Memory B cell (primary cell): ENCODE measurements at regions not wholly inside any gene's neighbourhood (a gene's known extent, or its start where the extent isn't known, plus 50 kb on each side); places are given as distances from the start of the nearest gene placed in this dataset.

Experiments used
- ATAC-seq: fragments of 150-1000 bp; cut with Tn5 transposase; 2 replicates; pipeline ENCODE4 v1.10.0; 2021; ENCODE audit warnings: low read depth, mild to moderate bottlenecking, moderate library complexity
- DNase-seq, 2 donors: peaks; one replicate each; pipeline ENCODE4 v3.0.0; 2022; ENCODE audit warnings: low spot score in 2 of 2
- H3K27ac Mint-ChIP-seq: one replicate; pipeline ENCODE4 v1.8.0; 2022; ENCODE audit warnings: mild to moderate bottlenecking, moderate library complexity, mixed read lengths
- H3K27me3 Mint-ChIP-seq: one replicate; pipeline ENCODE4 v1.8.0; 2022; ENCODE audit warnings: mixed read lengths
- H3K36me3 Mint-ChIP-seq: one replicate; pipeline ENCODE4 v1.8.0; 2022; ENCODE audit warnings: mild to moderate bottlenecking, mixed read lengths
- H3K4me1 Mint-ChIP-seq: one replicate; pipeline ENCODE4 v1.8.0; 2022; ENCODE audit warnings: mixed read lengths
- H3K4me3 Mint-ChIP-seq: one replicate; pipeline ENCODE4 v1.8.0; 2022; ENCODE audit warnings: mild to moderate bottlenecking, moderate library complexity, mixed read lengths
- H3K9me3 Mint-ChIP-seq: one replicate; pipeline ENCODE4 v1.8.0; 2022; ENCODE audit warnings: mixed read lengths

DNA sequence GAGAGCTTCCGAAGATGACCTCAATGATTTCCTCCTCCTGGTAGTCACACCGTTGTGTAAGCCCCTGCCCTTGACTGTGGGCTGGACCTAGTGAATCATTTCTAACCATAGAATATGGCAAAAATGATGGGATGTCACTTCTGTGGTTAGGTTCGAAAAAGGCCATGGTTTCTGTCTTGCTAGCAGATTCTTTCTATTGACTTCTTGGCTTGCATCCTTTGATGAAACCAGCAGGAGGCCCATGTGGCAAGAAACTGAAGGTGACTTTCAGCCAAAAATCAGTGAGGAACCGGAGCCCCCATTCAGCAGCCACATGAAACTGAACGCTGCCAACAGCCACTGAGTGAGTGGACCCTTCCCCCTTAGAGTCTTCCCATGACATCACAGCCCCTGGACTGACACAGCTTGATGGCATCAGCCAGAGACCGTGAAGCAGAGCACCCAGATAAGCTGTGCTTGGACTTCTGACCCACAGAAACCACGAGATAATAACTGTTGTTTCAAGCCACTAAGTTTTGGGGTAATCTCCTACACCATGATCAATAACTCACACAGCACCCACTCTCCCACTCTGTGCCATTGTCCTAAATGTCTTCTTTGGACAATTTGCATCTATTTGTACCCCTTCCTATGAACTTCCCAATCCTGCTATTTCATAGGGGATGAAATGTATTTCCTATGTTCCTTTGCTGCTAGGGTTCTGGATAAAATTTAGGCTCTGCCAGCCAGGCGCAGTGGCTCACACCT, 148.0 kb upstream of the STX18 start:
- Mint-ChIP-seq H3K4me1 (no peaks in the 10 kb centered on the region), H3K27me3 (no peaks in the 10 kb centered on the region), H3K27ac (no peak overlapping the region), H3K36me3 (peaks cover 26% of the 10 kb centered on the region), H3K9me3 (no peaks in the 10 kb centered on the region), H3K4me3 (no peak overlapping the region)
- DNase-seq: no peak
- ATAC-seq: no peak

DNA sequence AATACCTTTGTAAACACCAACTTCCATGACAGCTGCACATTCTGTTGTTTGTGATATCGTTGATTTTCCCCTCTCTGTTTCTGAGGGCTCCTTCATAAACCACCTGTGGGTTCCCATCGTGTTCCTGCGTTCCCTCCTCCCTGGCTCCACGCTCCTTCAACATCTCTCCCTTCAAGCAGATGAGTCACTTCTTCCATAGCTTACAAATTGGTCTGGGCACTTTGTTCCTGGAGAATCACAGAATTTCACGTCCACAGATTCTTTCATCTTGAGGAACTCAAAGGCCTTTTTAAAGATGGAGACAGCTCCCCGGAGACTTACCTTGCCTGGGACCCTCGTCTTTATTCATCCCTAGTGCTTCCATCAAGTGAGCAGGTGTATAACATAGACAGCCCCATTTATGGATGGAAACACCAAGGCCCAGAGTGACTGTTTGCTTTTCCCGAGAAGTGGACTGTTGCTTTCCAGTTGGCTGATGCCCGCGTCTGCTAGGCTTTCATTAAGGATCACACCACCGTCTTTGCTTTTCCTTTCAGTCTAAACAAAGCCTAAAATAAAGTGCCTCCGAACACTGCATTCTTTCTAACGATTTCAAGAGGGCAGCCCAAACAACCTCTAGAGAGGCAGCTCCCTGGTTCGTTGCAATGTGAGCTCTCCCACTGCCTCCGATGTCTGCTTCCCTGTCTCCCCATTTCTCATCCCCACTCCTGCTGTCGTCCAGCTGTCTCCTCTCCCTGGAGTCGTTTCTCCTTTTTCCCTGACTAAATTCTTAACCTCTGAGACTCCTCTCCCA, 146.3 kb upstream of the STX18 start:
- H3K9me3 Mint-ChIP-seq: no peaks in the 10 kb centered on the region
- peaks cover 26% of the 10 kb centered on the region for H3K36me3 Mint-ChIP-seq
- DNase-seq: no peak
- no peak overlapping the region for H3K4me3 Mint-ChIP-seq
- H3K27ac Mint-ChIP-seq: no peak overlapping the region
- no peaks in the 10 kb centered on the region for H3K4me1 Mint-ChIP-seq
- no peaks in the 10 kb centered on the region for H3K27me3 Mint-ChIP-seq
- no peak for ATAC-seq

DNA sequence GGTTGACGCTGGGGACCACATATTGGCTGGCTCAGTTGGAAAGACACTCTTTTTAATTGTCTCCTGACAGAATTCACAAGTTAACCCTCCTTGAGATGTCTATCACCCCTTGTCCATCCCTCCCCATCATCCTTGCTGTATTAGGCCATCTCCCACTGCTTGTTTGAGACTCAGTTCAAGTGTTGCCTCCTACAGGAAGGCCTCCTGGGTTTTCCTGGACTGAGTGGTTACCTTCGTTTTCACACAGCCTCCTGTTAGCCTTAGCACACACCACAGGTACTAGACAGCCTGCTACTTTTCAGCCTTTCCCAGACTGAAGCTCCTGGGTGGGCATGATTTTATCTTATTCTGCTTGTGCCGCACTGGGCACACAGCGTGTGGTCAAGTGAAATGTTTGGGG, 145.3 kb upstream of the STX18 start:
- DNase-seq: no peak
- Mint-ChIP-seq H3K36me3 (peaks cover 25% of the 10 kb centered on the region), H3K4me1 (no peaks in the 10 kb centered on the region), H3K4me3 (no peak overlapping the region), H3K27me3 (no peaks in the 10 kb centered on the region), H3K27ac (no peak overlapping the region), H3K9me3 (no peaks in the 10 kb centered on the region)
- ATAC-seq: no peak

GRCh38 chr4:4685810-4686795, 144.3 kb upstream of the STX18 start:
- Mint-ChIP-seq H3K9me3 (no peaks in the 10 kb centered on the region), H3K36me3 (peaks cover 24% of the 10 kb centered on the region), H3K4me3 (no peak overlapping the region), H3K4me1 (no peaks in the 10 kb centered on the region), H3K27me3 (no peaks in the 10 kb centered on the region), H3K27ac (no peak overlapping the region)
- ATAC-seq: no peak
- DNase-seq: no peak

DNA sequence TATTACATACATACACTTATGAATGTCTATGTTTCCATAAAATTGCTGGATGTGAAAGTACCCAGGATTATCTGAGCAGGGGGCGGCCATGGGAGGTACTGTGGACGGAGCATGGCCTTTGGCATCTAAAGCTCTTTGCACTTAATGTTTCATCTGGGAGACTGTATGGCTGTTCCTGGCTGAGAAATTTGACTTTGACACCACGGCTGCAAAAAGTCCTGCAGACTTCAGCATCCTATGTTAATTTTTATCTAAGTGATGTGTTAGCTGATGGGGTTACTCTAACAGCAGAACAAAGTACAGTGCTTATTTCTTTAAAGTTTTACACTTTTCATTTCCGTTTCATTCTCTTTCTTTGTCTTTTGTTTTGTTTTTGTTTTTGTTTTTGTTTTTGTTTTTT, 139.8 kb upstream of the STX18 start:
- DNase-seq: no peak
- Mint-ChIP-seq H3K27ac (no peak overlapping the region), H3K27me3 (no peaks in the 10 kb centered on the region), H3K36me3 (peaks cover 10% of the 10 kb centered on the region), H3K9me3 (no peaks in the 10 kb centered on the region), H3K4me1 (no peaks in the 10 kb centered on the region), H3K4me3 (no peak overlapping the region)
- no peak for ATAC-seq

- Mint-ChIP-seq H3K9me3 (no peaks in the 10 kb centered on the region), H3K4me1 (no peaks in the 10 kb centered on the region), H3K36me3 (peaks cover 11% of the 10 kb centered on the region), H3K27me3 (no peaks in the 10 kb centered on the region), H3K4me3 (no peak overlapping the region), H3K27ac (no peak overlapping the region)
- ATAC-seq: no peak
- DNase-seq: no peak
These were observed 138.9 kb upstream of the STX18 start for GRCh38 chr4:4680758-4681157.

GRCh38 chr4:4680243-4680642, 138.4 kb upstream of the STX18 start:
- Mint-ChIP-seq H3K9me3 (peaks cover 1% of the 10 kb centered on the region), H3K4me1 (peaks cover under 1% of the 10 kb centered on the region)

GRCh38 chr4:4677556-4678522, 136.0 kb upstream of the STX18 start:
- ATAC-seq: no peak
- peaks cover 25% of the 10 kb centered on the region for H3K36me3 Mint-ChIP-seq
- no peak for DNase-seq
- no peaks in the 10 kb centered on the region for H3K27me3 Mint-ChIP-seq
- H3K27ac Mint-ChIP-seq: no peak overlapping the region
- H3K4me3 Mint-ChIP-seq: no peak overlapping the region
- peaks cover 1% of the 10 kb centered on the region for H3K9me3 Mint-ChIP-seq
- H3K4me1 Mint-ChIP-seq: peaks cover 2% of the 10 kb centered on the region

More at GRCh38 chr4:4680243-4680642, 138.4 kb upstream of the STX18 start:
- peaks cover 16% of the 10 kb centered on the region for H3K36me3 Mint-ChIP-seq
- H3K27ac Mint-ChIP-seq: no peak overlapping the region
- H3K27me3 Mint-ChIP-seq: no peaks in the 10 kb centered on the region
- ATAC-seq (no peak), DNase-seq (no peak)
- H3K4me3 Mint-ChIP-seq: no peak overlapping the region

DNA sequence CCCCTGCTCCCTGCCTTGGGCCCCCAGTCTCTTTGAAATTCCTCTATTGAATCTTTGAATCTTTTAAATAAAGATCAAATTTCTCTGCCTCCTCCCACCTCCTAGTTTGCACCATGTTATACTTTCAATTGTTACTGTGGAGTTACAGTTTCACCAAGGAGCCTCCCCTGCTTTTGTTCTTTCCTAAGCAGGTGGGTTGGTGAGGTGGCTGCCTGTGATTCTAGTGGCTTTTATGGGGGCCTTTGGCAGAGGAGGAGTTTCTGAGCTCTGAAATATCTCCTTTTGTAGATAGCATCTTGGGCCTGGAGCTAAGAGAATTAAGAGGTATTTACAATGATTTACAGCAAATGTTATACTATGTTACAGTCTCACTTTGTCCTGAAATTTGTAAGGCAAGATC, 133.8 kb upstream of the STX18 start:
- ATAC-seq: no peak
- Mint-ChIP-seq H3K36me3 (peaks cover 21% of the 10 kb centered on the region), H3K27ac (no peak overlapping the region), H3K27me3 (no peaks in the 10 kb centered on the region), H3K4me3 (no peak overlapping the region), H3K9me3 (peaks cover 1% of the 10 kb centered on the region), H3K4me1 (peaks cover 2% of the 10 kb centered on the region)
- no peak for DNase-seq

- no peaks in the 10 kb centered on the region for H3K27me3 Mint-ChIP-seq
- H3K36me3 Mint-ChIP-seq: peaks cover 21% of the 10 kb centered on the region
- H3K4me1 Mint-ChIP-seq: peaks cover 2% of the 10 kb centered on the region
- no peak overlapping the region for H3K4me3 Mint-ChIP-seq
- DNase-seq: no peak
- H3K9me3 Mint-ChIP-seq: peaks cover 1% of the 10 kb centered on the region
- ATAC-seq: no peak
- H3K27ac Mint-ChIP-seq: no peak overlapping the region
These were observed 133.3 kb upstream of the STX18 start for GRCh38 chr4:4675051-4675581.

GRCh38 chr4:4673070-4673469, 131.2 kb upstream of the STX18 start:
- Mint-ChIP-seq H3K4me3 (no peak overlapping the region), H3K36me3 (peaks cover 19% of the 10 kb centered on the region), H3K9me3 (peaks cover 1% of the 10 kb centered on the region), H3K27me3 (no peaks in the 10 kb centered on the region), H3K4me1 (peaks cover 4% of the 10 kb centered on the region), H3K27ac (no peak overlapping the region)
- ATAC-seq (no peak), DNase-seq (no peak)

DNA sequence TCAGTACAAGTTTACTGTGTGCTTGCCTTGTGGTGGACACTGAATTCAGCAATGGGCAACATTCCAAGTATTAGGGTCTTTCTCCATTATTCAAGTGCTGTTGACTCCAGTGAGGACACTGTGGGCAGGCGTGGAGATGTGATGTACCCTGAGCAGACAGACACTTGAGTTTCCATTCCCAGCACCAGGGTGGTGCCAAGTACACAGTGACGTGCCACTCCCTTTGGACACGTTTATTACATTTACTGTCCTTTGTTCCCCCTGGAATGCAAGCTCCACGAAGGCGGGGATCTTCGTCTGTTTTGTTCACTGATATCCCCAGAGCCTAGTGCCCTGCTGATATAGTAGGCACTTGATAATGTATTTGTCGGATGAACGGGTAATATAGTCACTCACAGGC, 130.6 kb upstream of the STX18 start:
- no peak overlapping the region for H3K4me3 Mint-ChIP-seq
- peaks cover 4% of the 10 kb centered on the region for H3K4me1 Mint-ChIP-seq
- H3K36me3 Mint-ChIP-seq: peaks cover 16% of the 10 kb centered on the region
- DNase-seq (no peak), ATAC-seq (no peak)
- H3K27ac Mint-ChIP-seq: no peak overlapping the region
- no peaks in the 10 kb centered on the region for H3K27me3 Mint-ChIP-seq
- peaks cover 1% of the 10 kb centered on the region for H3K9me3 Mint-ChIP-seq
